HepG2 (cell line): ENCODE measurements at regions not wholly inside any gene's neighbourhood (a gene's known extent, or its start where the extent isn't known, plus 50 kb on each side); places are given as distances from the start of the nearest gene placed in this dataset.

Experiments used
- ATAC-seq: fragments of 200-7000 bp; cut with Tn5 transposase; 3 replicates; pipeline ENCODE4 v1.9.1; 2020; ENCODE audit warnings: mild to moderate bottlenecking, moderate library complexity
- BruUV-seq: library from RNA; stranded (reverse); fragments of 400-500 nt; replicated peaks from 2 replicates; lab custom pipeline; 2021; lab: Mats Ljungman, UMichigan
- CTCF ChIA-PET: fragments of 300-600 bp; formaldehyde crosslinking; extraction: SDS; loops from one replicate; lab custom pipeline; 2021; ENCODE audit warnings: low total read pairs, inconsistent platforms, low intra/inter-chr PET ratio; lab: Yijun Ruan, JAX
- POLR2A ChIA-PET: fragments of 350-600 bp; sonication (Branson Sonifier 250); formaldehyde crosslinking; loops from one replicate; lab custom pipeline; 2020; ENCODE audit warnings: antibody characterized with exemption, inconsistent platforms; lab: Yijun Ruan, JAX
- DNase-seq: peaks from one replicate; pipeline ENCODE4 v3.0.0-alpha.2; 2015; ENCODE audit warnings: low spot score
- FAIRE-seq: peaks from 3 replicates; lab custom pipeline; 2011; peaks lifted over from hg19 to GRCh38; lab: Jason Lieb, UNC
- H2AFZ ChIP-seq: one replicate; pipeline ENCODE4 v1.6.1; 2011; ENCODE audit warnings: low read length, inconsistent platforms
- H3K27ac ChIP-seq: fragments of 300-600 bp; 3 replicates; pipeline ENCODE4 v1.8.0; 2011; ENCODE audit warnings: mixed run types, mild to moderate bottlenecking, mixed read lengths, low read length, inconsistent platforms; ENCODE audit not compliant: insufficient read depth; ENCODE audit errors: extremely low read length
- H3K27me3 ChIP-seq, 2 experiments: fragments of 200-600 bp in 1 of 2; 2 replicates in 1 of 2; 3 replicates in 1 of 2; pipeline versions ENCODE4 v1.6.0 to v1.8.0; 2011; ENCODE audit warnings: low read length in 2 of 2, mild to moderate bottlenecking in 2 of 2, moderate library complexity in 2 of 2, inconsistent platforms in 1 of 2; ENCODE audit not compliant: insufficient read depth in 2 of 2, control insufficient read depth in 1 of 2
- H3K36me3 ChIP-seq, 2 experiments: fragments of 200-600 bp in 1 of 2; replicated peaks in 1 of 2; 2 replicates in 1 of 2; 3 replicates in 1 of 2; pipeline versions ENCODE4 v1.5.1 to v1.8.0; 2011; ENCODE audit warnings: low read length in 2 of 2, inconsistent platforms in 1 of 2; ENCODE audit not compliant: insufficient read depth in 2 of 2, control insufficient read depth in 1 of 2
- H3K4me1 ChIP-seq: 2 replicates; pipeline ENCODE4 v1.5.1; 2012; ENCODE audit warnings: low read length, inconsistent platforms; ENCODE audit not compliant: insufficient read depth
- H3K4me2 ChIP-seq: 2 replicates; pipeline ENCODE4 v1.6.0; 2011; ENCODE audit warnings: low read depth, low read length, inconsistent platforms
- H3K4me3 ChIP-seq, 3 experiments: fragments of 200-600 bp in 1 of 3; sonication (generic), shearing (Covaris generic) in 1 of 3; replicated peaks in 1 of 3; 2 replicates each; pipeline ENCODE4 v1.5.1; 2011 to 2016; ENCODE audit warnings: low read length in 3 of 3, inconsistent platforms in 2 of 3, low read depth in 2 of 3, mild to moderate bottlenecking in 2 of 3, control low read depth in 1 of 3, mixed read lengths in 1 of 3; ENCODE audit not compliant: insufficient read depth in 1 of 3
- H3K79me2 ChIP-seq: one replicate; pipeline ENCODE4 v1.6.1; 2011; ENCODE audit warnings: low read length, inconsistent platforms; ENCODE audit not compliant: insufficient read depth
- H3K9ac ChIP-seq: 2 replicates; pipeline ENCODE4 v1.6.0; 2011; ENCODE audit warnings: mild to moderate bottlenecking, low read depth, low read length, inconsistent platforms; ENCODE audit not compliant: insufficient read depth
- H3K9me3 ChIP-seq: 2 replicates; pipeline ENCODE4 v1.5.1; 2012; ENCODE audit warnings: mild to moderate bottlenecking, low read length
- H4K20me1 ChIP-seq: 2 replicates; pipeline ENCODE4 v1.6.0; 2011; ENCODE audit warnings: inconsistent platforms, mild to moderate bottlenecking, low read length, moderate library complexity; ENCODE audit not compliant: insufficient read depth
- IKZF4 ChIP-seq: sonication (generic); formaldehyde crosslinking; IDR thresholded peaks from 2 replicates; pipeline ENCODE4 v1.5.1; 2020; ENCODE audit warnings: borderline replicate concordance, mild to moderate bottlenecking, low read depth, missing genetic modification reagents; ENCODE audit errors: not compliant biosample characterization
- KAT7 ChIP-seq: IDR thresholded peaks from 2 replicates; pipeline ENCODE4 v1.6.1; 2018; ENCODE audit warnings: borderline replicate concordance, missing compliant biosample characterization
- MAFF ChIP-seq: IDR thresholded peaks from 2 replicates; pipeline ENCODE4 v1.6.1; 2011; ENCODE audit warnings: low read depth, low read length, improper control_type of control experiment
- PAWR ChIP-seq: sonication (generic); formaldehyde crosslinking; IDR thresholded peaks from 2 replicates; pipeline ENCODE4 v1.4.0; 2020; ENCODE audit warnings: missing genetic modification reagents, mild to moderate bottlenecking, borderline replicate concordance
- RFXAP ChIP-seq: sonication (generic); formaldehyde crosslinking; IDR thresholded peaks from 2 replicates; pipeline ENCODE4 v1.4.0; 2020; ENCODE audit warnings: missing genetic modification reagents, borderline replicate concordance
- SETDB1 ChIP-seq: sonication (generic); formaldehyde crosslinking; IDR thresholded peaks from 2 replicates; pipeline ENCODE4 v1.5.1; 2020; ENCODE audit warnings: missing genetic modification reagents, mild to moderate bottlenecking, borderline replicate concordance
- SMAD9 ChIP-seq: sonication (generic); formaldehyde crosslinking; IDR thresholded peaks from 2 replicates; pipeline ENCODE4 v1.5.1; 2020; ENCODE audit warnings: mild to moderate bottlenecking, missing genetic modification reagents
- TEF ChIP-seq: sonication (generic); formaldehyde crosslinking; IDR thresholded peaks from 2 replicates; pipeline ENCODE4 v1.5.0; 2020; ENCODE audit warnings: missing genetic modification reagents
- TIGD3 ChIP-seq: sonication (generic); formaldehyde crosslinking; IDR thresholded peaks from 2 replicates; pipeline ENCODE4 v1.5.1; 2020; ENCODE audit warnings: mild to moderate bottlenecking, missing genetic modification reagents, borderline replicate concordance
- ZFP82 ChIP-seq: sonication (generic); formaldehyde crosslinking; IDR thresholded peaks from 2 replicates; pipeline ENCODE4 v1.5.1; 2020; ENCODE audit warnings: mild to moderate bottlenecking, missing genetic modification reagents, borderline replicate concordance
- ZKSCAN1 ChIP-seq: fragments of 150-350 bp; IDR thresholded peaks from 2 replicates; pipeline ENCODE4 v1.6.1; 2014; ENCODE audit warnings: low read length
- ZNF136 ChIP-seq: sonication (generic); formaldehyde crosslinking; IDR thresholded peaks from 2 replicates; pipeline ENCODE4 v1.8.1; 2022; ENCODE audit warnings: low read depth, mild to moderate bottlenecking, moderate library complexity, missing genetic modification reagents
- ZNF224 ChIP-seq: sonication (generic); formaldehyde crosslinking; IDR thresholded peaks from 2 replicates; pipeline ENCODE4 v1.5.0; 2020; ENCODE audit warnings: mild to moderate bottlenecking, missing genetic modification reagents
- ZNF3 ChIP-seq: IDR thresholded peaks from 2 replicates; pipeline ENCODE4 v1.7.0; 2017; ENCODE audit warnings: inconsistent platforms
- ZNF329 ChIP-seq: sonication (generic); formaldehyde crosslinking; IDR thresholded peaks from 2 replicates; pipeline ENCODE4 v1.9.0; 2021; ENCODE audit warnings: low read depth, mild to moderate bottlenecking, missing genetic modification reagents
- ZNF350 ChIP-seq: sonication (generic); formaldehyde crosslinking; IDR thresholded peaks from 2 replicates; pipeline ENCODE4 v1.4.0; 2020; ENCODE audit warnings: mild to moderate bottlenecking, low read depth, missing genetic modification reagents, borderline replicate concordance
- ZNF484 ChIP-seq: sonication (generic); formaldehyde crosslinking; IDR thresholded peaks from 2 replicates; pipeline ENCODE4 v1.5.1; 2020; ENCODE audit warnings: mild to moderate bottlenecking, low read depth, missing genetic modification reagents, borderline replicate concordance
- ZNF546 ChIP-seq: sonication (generic); formaldehyde crosslinking; conservative IDR thresholded peaks from 2 replicates; pipeline ENCODE4 v1.8.1; 2023; ENCODE audit warnings: mild to moderate bottlenecking, missing genetic modification reagents
- ZNF619 ChIP-seq: sonication (generic); formaldehyde crosslinking; IDR thresholded peaks from 2 replicates; pipeline ENCODE4 v1.4.0; 2020; ENCODE audit warnings: mild to moderate bottlenecking, missing genetic modification reagents
- ZNF776 ChIP-seq: sonication (generic); formaldehyde crosslinking; IDR thresholded peaks from 2 replicates; pipeline ENCODE4 v1.4.0; 2020; ENCODE audit warnings: mild to moderate bottlenecking, missing genetic modification reagents
- WGBS: methylation state at CpG from one replicate; pipeline ENCODE4 v1.1.6; 2017; ENCODE audit warnings: low lambda C conversion rate; 5-methylcytosine and 5-hydroxymethylcytosine counted together
- in situ Hi-C: cut with HindIII; loops from 2 replicates; pipeline ENCODE4 v1.10.0; 2017; ENCODE audit warnings: low pct_unique_long_range_greater_than_20kb; ENCODE audit not compliant: extremely low pct_ligation_motif_present
- intact Hi-C: fragments of 100-400 bp; cut with micrococcal nuclease; formaldehyde crosslinking; loops from one replicate; pipeline ENCODE4 v1.10.0; 2022; ENCODE audit not compliant: unreplicated experiment

GRCh38 chr2:145657265-145657664 is 1137.3 kb upstream of the ZEB2 start:
- in situ Hi-C loops = no loop called here
- WGBS = 39% methylated on average over 3 of the region's 3 CpGs
- Histone ChIP-seq H3K9me3 (no peaks in the 10 kb centered on the region), H3K4me1 (no peaks in the 10 kb centered on the region), H4K20me1 (no peaks in the 10 kb centered on the region), H3K27ac (no peak overlapping the region), H3K27me3 (no peaks in the 10 kb centered on the region), H3K36me3 (no peaks in the 10 kb centered on the region), H3K9ac (no peak overlapping the region), H3K4me3 (no peak overlapping the region), H2AFZ (no peak overlapping the region), H3K79me2 (no peaks in the 10 kb centered on the region), H3K4me2 (no peak overlapping the region)
- intact Hi-C loops = no loop called here
- ChIA-PET POLR2A (no interaction called here), CTCF (no interaction called here)
- no peak for DNase-seq
- TF ChIP-seq ZNF776 (CRISPR knock-in tag) = no peak
- no peak for TF ChIP-seq ZNF224 (CRISPR knock-in tag)
- no peak for TF ChIP-seq ZFP82
- TF ChIP-seq SMAD9 (CRISPR knock-in tag) = no peak
- no peak for TF ChIP-seq ZNF136 (CRISPR knock-in tag)
- TF ChIP-seq MAFF = no peak
- no peak for TF ChIP-seq ZNF329 (CRISPR knock-in tag)
- no peak for TF ChIP-seq ZNF619 (CRISPR knock-in tag)
- no peak for TF ChIP-seq TEF (CRISPR knock-in tag)
- TF ChIP-seq TIGD3 = no peak
- no peak for TF ChIP-seq ZNF3 (CRISPR knock-in tag)
- TF ChIP-seq SETDB1 (CRISPR knock-in tag) = no peak
- no peak for TF ChIP-seq ZNF350 (CRISPR knock-in tag)
- TF ChIP-seq ZNF484 (CRISPR knock-in tag) = no peak
- TF ChIP-seq IKZF4 (CRISPR knock-in tag) = no peak
- no peak for TF ChIP-seq KAT7 (CRISPR knock-in tag)
- no peak for TF ChIP-seq ZKSCAN1
- TF ChIP-seq ZNF546 (CRISPR knock-in tag) = no peak
- no peak for TF ChIP-seq RFXAP (CRISPR knock-in tag)
- TF ChIP-seq PAWR (CRISPR knock-in tag) = no peak
- no TSS peak for BruUV-seq
- ATAC-seq = no peak
- FAIRE-seq = no peak
